Heart right ventricle (tissue), 16 donors: ENCODE measurements at regions not wholly inside any gene's neighbourhood (a gene's known extent, or its start where the extent isn't known, plus 50 kb on each side); places are given as distances from the start of the nearest gene placed in this dataset.

Source experiments
- ATAC-seq, 8 donors: fragments of 200-7000 bp; cut with Tn5 transposase; one replicate each; pipeline ENCODE4 v1.9.1; 2020; ENCODE audit warnings: mild to moderate bottlenecking in 8 of 8, moderate library complexity in 8 of 8, moderate number of reproducible peaks in 1 of 8
- DNase-seq, 2 donors: peaks; one replicate each; pipeline ENCODE4 v3.0.0-alpha.2; 2020
- H3K27ac ChIP-seq, 10 donors: fragments of 200-600 bp; sonication (generic) in 2 of 10; one replicate each; pipeline versions ENCODE4 v1.5.0 to v1.8.0; 2020 to 2022; ENCODE audit warnings: mild to moderate bottlenecking in 3 of 10
- H3K27me3 ChIP-seq, 7 donors: fragments of 200-600 bp; one replicate each; pipeline ENCODE4 v1.8.0; 2021 to 2022; ENCODE audit warnings: mild to moderate bottlenecking in 2 of 7
- H3K36me3 ChIP-seq, 9 donors: fragments of 200-600 bp; sonication (generic) in 1 of 9; one replicate each; pipeline versions ENCODE4 v1.5.0 to v1.8.0; 2020 to 2022; ENCODE audit warnings: mild to moderate bottlenecking in 2 of 9
- H3K4me1 ChIP-seq, 9 donors: fragments of 200-600 bp; sonication (generic) in 1 of 9; one replicate each; pipeline versions ENCODE4 v1.5.0 to v1.8.0; 2020 to 2022; ENCODE audit warnings: mild to moderate bottlenecking in 4 of 9
- H3K4me3 ChIP-seq, 10 donors: fragments of 200-600 bp; sonication (generic) in 2 of 10; one replicate each; pipeline versions ENCODE4 v1.5.0 to v1.8.0; 2020 to 2022; ENCODE audit warnings: mild to moderate bottlenecking in 7 of 10, moderate library complexity in 2 of 10
- H3K9me3 ChIP-seq, 11 donors: fragments of 200-600 bp in 10 of 11; sonication (generic) in 2 of 11; one replicate each; pipeline versions ENCODE4 v1.5.0 to v1.8.0; 2013 to 2022; ENCODE audit warnings: mild to moderate bottlenecking in 2 of 11, control low read depth in 1 of 11, moderate library complexity in 1 of 11
- WGBS, 2 donors: extraction: QIAGEN DNeasy Blood & Tissue Kit; methylation state at CpG; one replicate each; pipeline ENCODE4 v1.1.7; 2013; ENCODE audit warnings: inconsistent platforms in 1 of 2; 5-methylcytosine and 5-hydroxymethylcytosine counted together
- intact Hi-C, 10 donors: fragments of 100-400 bp; cut with DNase I; formaldehyde crosslinking; loops; one replicate each; pipeline versions ENCODE4 v1.11.1 to v1.14.2; 2022
- TF ChIP-seq, protein P1 (sequence below), 9 donors: fragments of 200-600 bp; sonication (generic) in 2 of 9; IDR thresholded peaks; one replicate each; pipeline versions ENCODE4 v1.5.0 to v1.8.0; 2021 to 2022; ENCODE audit warnings: antibody characterized with exemption in 9 of 9, mild to moderate bottlenecking in 5 of 9, moderate library complexity in 1 of 9
- donor health status: Arrhythmogenic right ventricular cardiomyopathy.
- donor health status: ischemic (EF 13 %, LVEDD 7.1; RV severe dilation, severe dysfunction).
- donor health status: healthy with polysubstance abuse.
- donor health status: DM: no; HTN: yes; CAD: no.
- donor health status: DM: no; HTN: no; CAD: no.
- donor health status: ischemic (EF 25% LVEDD 6.9; RV normal size, moderate dysfunction).
- donor health status: ischemic (EF 25% LVEDD 5.7; RV mildly dilated, moderate dysfunction).
- donor health status: healthy.
- donor health status: DM: yes; HTN: yes; CAD: no.
- donor health status: Ischemic cardiomyopathy.
- donor health status: ischemic (EF 35%, LVEDD 5.7; RV mildly dilated, moderate dysfunction).
- donor health status: nonischemic (EF 11% LVEDD 7.7; RV severe dilation, severe dysfunction).
- donor health status: DM: yes; HTN: yes; CAD: no.
- donor health status: PGD.
- donor health status: ischemic (EF 29% LVEDD 5.4; RV normal size, mild dysfunction).
- donor health status: nonischemic (EF 23%, LVEDD 6.1; RV moderate dilation, normal function).

DNA sequence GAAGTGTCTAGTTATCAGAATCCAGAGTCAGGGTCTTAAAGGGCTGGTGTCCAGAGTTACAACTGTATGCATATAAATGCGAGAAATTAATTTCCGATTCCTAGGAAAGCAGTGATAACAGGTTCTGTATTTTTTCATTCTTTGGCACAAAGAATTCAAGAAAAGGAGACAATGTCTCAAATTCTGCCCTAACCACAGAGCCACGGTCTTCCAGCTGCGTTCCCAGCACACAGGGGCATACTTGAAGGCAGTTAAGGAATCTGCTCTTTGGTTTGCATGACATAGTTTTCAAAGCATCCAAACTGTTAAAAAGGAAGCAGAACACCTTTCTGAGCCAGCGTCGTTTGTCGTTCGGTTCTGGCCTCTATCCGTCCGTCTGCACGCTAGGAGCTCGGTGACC, 416.9 kb upstream of the MKI67 start:
- H3K27me3 ChIP-seq = peaks cover 0 to 59% (median 31%) of the 10 kb centered on the region in 7 donors

DNA sequence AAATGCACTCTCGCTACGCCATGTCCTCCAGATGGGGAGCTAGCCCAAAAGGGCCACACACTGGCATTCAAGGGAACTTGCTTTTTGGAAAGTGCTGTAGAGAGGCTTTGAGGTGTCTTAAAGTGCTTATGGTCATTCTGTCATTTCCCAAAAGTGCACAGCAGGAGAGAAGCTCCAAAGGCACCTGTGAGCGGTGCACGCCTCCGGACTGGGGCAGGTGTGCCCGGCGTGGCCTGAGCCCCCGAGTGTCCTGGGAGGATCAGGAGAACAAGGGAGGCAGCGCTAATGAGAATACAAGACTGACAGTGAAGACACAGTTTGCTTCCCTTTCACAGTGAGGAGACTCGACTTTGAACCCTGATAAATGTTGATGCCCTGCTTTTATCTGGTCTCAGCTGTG, 419.0 kb upstream of the MKI67 start:
- DNase-seq (no peak), ATAC-seq (no peak)
- peaks cover 0 to 14% (median 7%) of the 10 kb centered on the region in 9 donors for H3K4me1 ChIP-seq
- no peaks in the 10 kb centered on the region for H3K9me3 ChIP-seq
- no peak overlapping the region for H3K4me3 ChIP-seq
- TF ChIP-seq, protein P1, sequence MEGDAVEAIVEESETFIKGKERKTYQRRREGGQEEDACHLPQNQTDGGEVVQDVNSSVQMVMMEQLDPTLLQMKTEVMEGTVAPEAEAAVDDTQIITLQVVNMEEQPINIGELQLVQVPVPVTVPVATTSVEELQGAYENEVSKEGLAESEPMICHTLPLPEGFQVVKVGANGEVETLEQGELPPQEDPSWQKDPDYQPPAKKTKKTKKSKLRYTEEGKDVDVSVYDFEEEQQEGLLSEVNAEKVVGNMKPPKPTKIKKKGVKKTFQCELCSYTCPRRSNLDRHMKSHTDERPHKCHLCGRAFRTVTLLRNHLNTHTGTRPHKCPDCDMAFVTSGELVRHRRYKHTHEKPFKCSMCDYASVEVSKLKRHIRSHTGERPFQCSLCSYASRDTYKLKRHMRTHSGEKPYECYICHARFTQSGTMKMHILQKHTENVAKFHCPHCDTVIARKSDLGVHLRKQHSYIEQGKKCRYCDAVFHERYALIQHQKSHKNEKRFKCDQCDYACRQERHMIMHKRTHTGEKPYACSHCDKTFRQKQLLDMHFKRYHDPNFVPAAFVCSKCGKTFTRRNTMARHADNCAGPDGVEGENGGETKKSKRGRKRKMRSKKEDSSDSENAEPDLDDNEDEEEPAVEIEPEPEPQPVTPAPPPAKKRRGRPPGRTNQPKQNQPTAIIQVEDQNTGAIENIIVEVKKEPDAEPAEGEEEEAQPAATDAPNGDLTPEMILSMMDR (IDR thresholded peaks at IDR 0.05) = no peak
- H3K27ac ChIP-seq = no peak overlapping the region
- WGBS, 2 donors = 91 to 94% methylated on average over 10 of the region's 10 CpGs
- intact Hi-C loops = loop anchor here in 2 of 10 donors (10.0 kb wide), 2 partner anchors 310 to 320 kb away; no protein-coding TSS in a partner anchor
- H3K27me3 ChIP-seq = peaks cover 0 to 41% (median 10%) of the 10 kb centered on the region in 7 donors
- no peaks in the 10 kb centered on the region for H3K36me3 ChIP-seq

More for the DNA sequence above, 416.9 kb upstream of the MKI67 start:
- WGBS, 2 donors = 90 to 91% methylated on average over 12 of the region's 12 CpGs
- Histone ChIP-seq H3K9me3 (no peaks in the 10 kb centered on the region), H3K4me1 (peaks cover 0 to 24% (median 7%) of the 10 kb centered on the region in 9 donors), H3K27ac (no peak overlapping the region), H3K36me3 (no peaks in the 10 kb centered on the region), H3K4me3 (no peak overlapping the region)
- no peak for DNase-seq
- TF ChIP-seq, protein P1 (IDR thresholded peaks at IDR 0.05) = no peak
- intact Hi-C loops = loop anchor here in 4 of 10 donors (5.0 to 10.0 kb wide), 4 partner anchors 312 to 1429 kb away; no protein-coding TSS in a partner anchor
- ATAC-seq = no peak

DNA sequence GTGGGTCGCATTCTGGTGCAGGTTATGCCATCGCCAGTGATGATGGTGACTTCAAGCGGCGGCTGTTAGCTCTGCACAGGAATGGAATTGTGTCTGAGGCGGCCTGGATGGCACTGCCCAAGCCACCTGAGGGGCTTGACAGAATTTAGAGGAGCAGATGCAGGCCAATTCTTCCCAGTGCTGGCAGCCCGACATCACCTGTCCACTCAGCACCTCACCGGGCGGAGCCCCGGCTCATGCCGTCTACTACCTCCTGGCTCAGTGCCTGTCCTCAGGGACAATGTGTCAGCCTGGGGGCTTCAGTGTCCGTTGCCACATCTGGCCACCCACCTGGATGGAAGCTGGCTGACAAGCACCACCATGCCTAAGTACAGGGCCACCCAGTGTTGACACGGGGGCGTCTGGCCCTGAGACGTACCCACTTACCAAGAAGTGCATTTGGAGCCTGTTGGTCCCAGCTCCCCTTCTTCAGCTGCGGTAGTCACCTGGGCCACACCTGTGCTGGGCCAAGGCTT, 420.5 kb upstream of the MKI67 start:
- intact Hi-C loops = loop anchor here in 2 of 10 donors (10.0 kb wide), 2 partner anchors 308 to 318 kb away; no protein-coding TSS in a partner anchor
- no peak for DNase-seq
- no peaks in the 10 kb centered on the region for H3K9me3 ChIP-seq
- 90 to 92% methylated on average over 15 of the region's 15 CpGs for WGBS, 2 donors
- H3K36me3 ChIP-seq = no peaks in the 10 kb centered on the region
- no peak overlapping the region for H3K4me3 ChIP-seq
- no peaks in the 10 kb centered on the region for H3K4me1 ChIP-seq
- H3K27me3 ChIP-seq = peaks cover 0 to 32% (median 0%) of the 10 kb centered on the region in 7 donors
- H3K27ac ChIP-seq = no peak overlapping the region
- TF ChIP-seq, protein P1 (IDR thresholded peaks at IDR 0.05) = no peak
- no peak for ATAC-seq

DNA sequence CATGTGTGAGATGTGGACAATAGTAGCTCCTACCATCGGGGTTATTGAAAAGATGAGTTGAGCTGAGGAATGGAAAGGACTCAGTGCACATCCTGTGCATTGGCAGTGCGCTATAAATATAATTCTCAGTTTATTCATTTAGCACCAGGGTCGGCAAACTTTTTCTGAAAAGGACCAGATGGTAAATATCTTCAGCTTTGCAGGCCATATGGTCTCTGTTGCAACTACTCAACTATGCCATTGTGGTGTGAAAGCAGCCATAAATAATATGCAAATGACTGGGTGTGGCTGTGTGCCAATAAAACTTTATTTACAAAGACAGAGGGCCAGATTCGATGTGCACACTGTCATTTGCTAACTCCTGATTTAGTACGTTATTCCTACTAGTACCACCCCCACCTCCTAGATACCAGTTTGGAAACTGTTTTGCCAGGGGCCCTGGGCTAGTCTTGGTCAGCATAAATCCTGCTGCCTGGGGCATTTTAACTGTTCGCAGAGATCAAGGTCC, 422.9 kb upstream of the MKI67 start:
- Histone ChIP-seq H3K4me1 (no peaks in the 10 kb centered on the region), H3K9me3 (no peaks in the 10 kb centered on the region), H3K4me3 (no peak overlapping the region), H3K27me3 (peaks cover 0 to 32% (median 0%) of the 10 kb centered on the region in 7 donors), H3K36me3 (no peaks in the 10 kb centered on the region), H3K27ac (no peak overlapping the region)
- no peak for ATAC-seq
- intact Hi-C loops = loop anchor here in 2 of 10 donors (10.0 kb wide), 2 partner anchors 306 to 316 kb away; no protein-coding TSS in a partner anchor
- WGBS, 2 donors = 87 to 93% methylated on average over 6 of the region's 6 CpGs
- TF ChIP-seq, protein P1 (IDR thresholded peaks at IDR 0.05) = no peak
- no peak for DNase-seq
